Ishikawa (cell line): ENCODE measurements at regions not wholly inside any gene's neighbourhood (a gene's known extent, or its start where the extent isn't known, plus 50 kb on each side); places are given as distances from the start of the nearest gene placed in this dataset.

Source experiments
- CEBPB ChIP-seq: IDR thresholded peaks from 2 replicates; pipeline ENCODE4 v1.6.1; 2012
- CREB1 ChIP-seq: IDR thresholded peaks from 2 replicates; pipeline ENCODE4 v1.6.1; 2012; ENCODE audit warnings: low read depth
- EGR1 ChIP-seq: IDR thresholded peaks from 2 replicates; pipeline ENCODE4 v1.6.1; 2012
- EP300 ChIP-seq: IDR thresholded peaks from 2 replicates; pipeline ENCODE4 v1.6.1; 2012; ENCODE audit warnings: borderline replicate concordance
- FOXM1 ChIP-seq: IDR thresholded peaks from 2 replicates; pipeline ENCODE4 v1.6.1; 2012; ENCODE audit warnings: low read depth, borderline replicate concordance
- NFIC ChIP-seq: IDR thresholded peaks from 2 replicates; pipeline ENCODE4 v1.6.1; 2012
- RAD21 ChIP-seq: IDR thresholded peaks from 2 replicates; pipeline ENCODE4 v1.6.1; 2012; ENCODE audit warnings: low read depth
- TAF1 ChIP-seq: IDR thresholded peaks from 2 replicates; pipeline ENCODE4 v1.6.1; 2012; ENCODE audit warnings: low read depth, mild to moderate bottlenecking
- TCF12 ChIP-seq: IDR thresholded peaks from 2 replicates; pipeline ENCODE4 v1.6.1; 2012; ENCODE audit warnings: low read depth
- TEAD4 ChIP-seq: IDR thresholded peaks from 2 replicates; pipeline ENCODE4 v1.6.1; 2012
- YY1 ChIP-seq: IDR thresholded peaks from 2 replicates; pipeline ENCODE4 v1.6.1; 2012; ENCODE audit warnings: low read depth
- ZBTB7A ChIP-seq: IDR thresholded peaks from 2 replicates; pipeline ENCODE4 v1.6.1; 2012; ENCODE audit warnings: low read depth
- TF ChIP-seq, protein P1 (sequence below): IDR thresholded peaks from 2 replicates; pipeline ENCODE4 v1.6.1; 2012
- TF ChIP-seq, protein P2 (sequence below): IDR thresholded peaks from 2 replicates; pipeline ENCODE4 v1.6.1; 2012
- TF ChIP-seq, protein P3 (sequence below): IDR thresholded peaks from 2 replicates; pipeline ENCODE4 v1.6.1; 2012; ENCODE audit warnings: low read depth, mild to moderate bottlenecking

DNA sequence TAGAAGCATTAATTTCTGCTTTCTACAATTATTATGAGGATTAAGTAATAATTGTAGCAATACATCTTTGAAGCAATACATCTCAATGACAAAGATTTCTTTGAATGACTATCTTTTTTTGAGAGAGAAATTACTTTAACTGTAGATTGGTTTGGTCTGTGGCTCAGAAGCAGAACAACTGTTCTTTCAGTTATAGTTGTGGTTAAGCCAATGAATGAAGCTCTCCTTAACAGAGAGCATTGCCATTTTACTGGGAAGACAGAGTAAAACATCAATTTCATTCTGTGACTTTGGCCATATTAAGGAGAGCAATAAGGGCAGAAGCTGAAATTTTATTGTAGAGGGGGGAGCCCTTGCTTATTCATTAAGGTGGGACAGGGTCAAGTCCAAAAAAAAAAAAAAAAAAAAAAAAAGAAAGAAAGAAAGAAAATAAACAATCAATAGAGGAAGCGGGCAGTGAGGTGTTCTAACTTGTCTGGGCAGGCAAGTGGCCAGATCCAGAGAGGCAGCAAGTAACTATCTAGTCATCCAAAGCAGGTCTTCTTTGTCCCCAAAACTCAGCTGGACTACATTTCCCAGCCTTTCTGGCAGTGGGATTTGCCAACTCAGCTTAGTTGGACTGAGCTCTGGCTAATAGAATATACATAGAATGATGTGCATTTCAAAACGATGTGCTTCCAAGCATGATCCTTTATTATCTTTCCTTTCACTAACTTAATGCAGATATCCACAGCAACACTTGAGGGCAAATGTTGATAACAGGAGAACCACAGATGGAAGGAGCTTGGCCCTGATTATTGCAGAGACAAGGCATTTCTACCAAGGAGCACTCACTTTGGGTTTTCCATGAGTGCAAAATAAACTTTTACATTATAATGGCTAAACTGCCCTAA lies 462.7 kb upstream of the CDH20 start:
- TF ChIP-seq, protein P1, sequence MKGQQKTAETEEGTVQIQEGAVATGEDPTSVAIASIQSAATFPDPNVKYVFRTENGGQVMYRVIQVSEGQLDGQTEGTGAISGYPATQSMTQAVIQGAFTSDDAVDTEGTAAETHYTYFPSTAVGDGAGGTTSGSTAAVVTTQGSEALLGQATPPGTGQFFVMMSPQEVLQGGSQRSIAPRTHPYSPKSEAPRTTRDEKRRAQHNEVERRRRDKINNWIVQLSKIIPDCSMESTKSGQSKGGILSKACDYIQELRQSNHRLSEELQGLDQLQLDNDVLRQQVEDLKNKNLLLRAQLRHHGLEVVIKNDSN, result no peak
- TF ChIP-seq EGR1, result no peak
- TF ChIP-seq, protein P2, sequence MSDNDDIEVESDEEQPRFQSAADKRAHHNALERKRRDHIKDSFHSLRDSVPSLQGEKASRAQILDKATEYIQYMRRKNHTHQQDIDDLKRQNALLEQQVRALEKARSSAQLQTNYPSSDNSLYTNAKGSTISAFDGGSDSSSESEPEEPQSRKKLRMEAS, result no peak
- TF ChIP-seq EP300, result no peak
- no peak for TF ChIP-seq RAD21
- TF ChIP-seq TEAD4, result no peak
- TF ChIP-seq TAF1, result no peak
- TF ChIP-seq, protein P3, sequence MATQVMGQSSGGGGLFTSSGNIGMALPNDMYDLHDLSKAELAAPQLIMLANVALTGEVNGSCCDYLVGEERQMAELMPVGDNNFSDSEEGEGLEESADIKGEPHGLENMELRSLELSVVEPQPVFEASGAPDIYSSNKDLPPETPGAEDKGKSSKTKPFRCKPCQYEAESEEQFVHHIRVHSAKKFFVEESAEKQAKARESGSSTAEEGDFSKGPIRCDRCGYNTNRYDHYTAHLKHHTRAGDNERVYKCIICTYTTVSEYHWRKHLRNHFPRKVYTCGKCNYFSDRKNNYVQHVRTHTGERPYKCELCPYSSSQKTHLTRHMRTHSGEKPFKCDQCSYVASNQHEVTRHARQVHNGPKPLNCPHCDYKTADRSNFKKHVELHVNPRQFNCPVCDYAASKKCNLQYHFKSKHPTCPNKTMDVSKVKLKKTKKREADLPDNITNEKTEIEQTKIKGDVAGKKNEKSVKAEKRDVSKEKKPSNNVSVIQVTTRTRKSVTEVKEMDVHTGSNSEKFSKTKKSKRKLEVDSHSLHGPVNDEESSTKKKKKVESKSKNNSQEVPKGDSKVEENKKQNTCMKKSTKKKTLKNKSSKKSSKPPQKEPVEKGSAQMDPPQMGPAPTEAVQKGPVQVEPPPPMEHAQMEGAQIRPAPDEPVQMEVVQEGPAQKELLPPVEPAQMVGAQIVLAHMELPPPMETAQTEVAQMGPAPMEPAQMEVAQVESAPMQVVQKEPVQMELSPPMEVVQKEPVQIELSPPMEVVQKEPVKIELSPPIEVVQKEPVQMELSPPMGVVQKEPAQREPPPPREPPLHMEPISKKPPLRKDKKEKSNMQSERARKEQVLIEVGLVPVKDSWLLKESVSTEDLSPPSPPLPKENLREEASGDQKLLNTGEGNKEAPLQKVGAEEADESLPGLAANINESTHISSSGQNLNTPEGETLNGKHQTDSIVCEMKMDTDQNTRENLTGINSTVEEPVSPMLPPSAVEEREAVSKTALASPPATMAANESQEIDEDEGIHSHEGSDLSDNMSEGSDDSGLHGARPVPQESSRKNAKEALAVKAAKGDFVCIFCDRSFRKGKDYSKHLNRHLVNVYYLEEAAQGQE, result no peak
- no peak for TF ChIP-seq ZBTB7A
- TF ChIP-seq CEBPB, result no peak
- no peak for TF ChIP-seq CREB1

DNA sequence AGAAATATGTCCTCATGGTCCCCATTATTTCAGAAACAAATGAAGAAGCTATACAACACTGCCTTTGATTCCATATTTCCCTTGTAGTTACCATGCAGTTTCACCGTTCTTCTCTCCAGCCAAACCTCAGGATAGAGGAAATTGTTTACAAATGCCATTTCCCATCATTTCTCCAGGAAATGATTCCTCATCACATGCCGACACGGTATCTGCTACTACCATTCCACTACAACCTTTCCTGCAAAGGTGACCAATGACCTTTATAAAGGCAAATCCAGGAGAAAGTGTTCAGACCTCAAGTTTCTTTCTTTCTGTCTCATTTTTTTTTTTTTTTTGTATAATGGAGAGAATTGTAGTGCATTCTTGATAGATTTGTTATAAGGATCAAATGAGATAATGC lies 460.8 kb upstream of the CDH20 start:
- no peak for TF ChIP-seq EP300
- TF ChIP-seq FOXM1, result no peak
- TF ChIP-seq CREB1, result no peak
- TF ChIP-seq, protein P2, result no peak
- TF ChIP-seq, protein P1, result no peak
- TF ChIP-seq RAD21, result no peak

DNA sequence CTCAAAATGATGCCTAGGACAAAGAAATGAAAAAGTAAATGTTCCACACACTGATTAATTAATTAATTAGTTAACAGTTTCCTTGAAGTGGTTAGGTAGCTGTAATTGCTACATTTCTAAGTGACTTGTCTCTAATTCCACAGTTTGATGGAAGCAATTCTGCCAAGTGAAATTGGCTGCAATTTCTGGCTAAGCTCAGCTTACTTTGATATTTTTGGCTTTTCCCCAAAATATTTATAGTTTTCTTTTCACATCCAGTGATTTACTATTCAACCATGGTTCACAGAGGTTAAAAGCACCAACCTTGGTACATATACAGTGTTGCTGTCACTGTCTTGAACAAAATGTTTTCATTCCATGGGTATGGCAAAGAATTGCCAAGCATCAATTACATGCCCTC lies 459.5 kb upstream of the CDH20 start:
- TF ChIP-seq, protein P3, result no peak
- TF ChIP-seq, protein P1, result no peak
- no peak for TF ChIP-seq CEBPB

DNA sequence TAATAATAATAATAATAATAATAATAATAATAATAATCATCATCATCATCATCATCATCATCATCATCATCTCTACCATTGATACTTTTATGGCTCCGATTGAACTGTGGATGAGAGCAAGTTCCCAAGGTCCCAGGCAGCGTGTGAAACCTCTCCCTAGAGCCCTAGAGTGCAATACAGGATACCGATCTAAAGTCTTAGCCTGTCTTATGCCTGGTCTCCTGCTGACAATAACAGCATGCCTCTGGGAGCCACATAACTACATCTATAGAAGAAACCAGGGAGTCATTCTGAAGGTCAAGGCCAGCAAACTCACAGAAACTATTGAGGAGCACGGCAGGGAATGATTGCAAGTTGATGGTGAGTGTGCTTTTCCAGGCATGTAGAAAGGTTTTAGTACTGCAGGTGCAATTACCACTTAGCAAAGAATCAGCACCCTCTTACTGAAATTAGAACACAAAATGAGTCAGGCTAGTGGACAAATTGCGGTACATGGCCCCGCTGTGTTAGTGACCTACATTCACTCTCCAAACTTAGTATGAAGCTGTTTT lies 457.2 kb upstream of the CDH20 start:
- TF ChIP-seq, protein P3, result no peak

DNA sequence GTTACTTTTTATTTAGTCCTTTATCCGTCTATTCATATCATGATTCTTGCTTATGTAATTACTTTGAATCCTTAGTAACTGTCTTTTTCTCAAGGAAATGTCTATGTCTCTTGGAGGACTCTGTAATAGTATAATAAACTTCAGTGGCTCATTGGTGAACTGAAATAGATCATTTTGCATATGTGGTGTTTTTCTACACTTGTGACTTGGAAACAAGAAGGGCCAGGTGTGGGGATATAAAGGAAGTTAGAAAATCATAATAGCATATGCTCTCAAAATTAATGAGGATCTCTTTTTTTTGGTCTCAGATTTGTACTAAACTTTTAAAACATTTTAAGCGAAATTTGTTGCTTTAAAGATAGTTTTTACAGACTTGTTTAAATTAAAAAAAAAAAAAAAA lies 453.0 kb upstream of the CDH20 start:
- TF ChIP-seq TEAD4 (no peak), CEBPB (no peak), NFIC (no peak), RAD21 (no peak), ZBTB7A (no peak), CREB1 (no peak), TAF1 (no peak), TCF12 (no peak), EGR1 (no peak), YY1 (no peak), FOXM1 (no peak)
- TF ChIP-seq, protein P3, result no peak
- TF ChIP-seq, protein P2, result no peak
